ENCODE measurements at regions not wholly inside any gene's neighbourhood (a gene's known extent, or its start where the extent isn't known, plus 50 kb on each side); places are given as distances from the start of the nearest gene placed in this dataset.

DNA sequence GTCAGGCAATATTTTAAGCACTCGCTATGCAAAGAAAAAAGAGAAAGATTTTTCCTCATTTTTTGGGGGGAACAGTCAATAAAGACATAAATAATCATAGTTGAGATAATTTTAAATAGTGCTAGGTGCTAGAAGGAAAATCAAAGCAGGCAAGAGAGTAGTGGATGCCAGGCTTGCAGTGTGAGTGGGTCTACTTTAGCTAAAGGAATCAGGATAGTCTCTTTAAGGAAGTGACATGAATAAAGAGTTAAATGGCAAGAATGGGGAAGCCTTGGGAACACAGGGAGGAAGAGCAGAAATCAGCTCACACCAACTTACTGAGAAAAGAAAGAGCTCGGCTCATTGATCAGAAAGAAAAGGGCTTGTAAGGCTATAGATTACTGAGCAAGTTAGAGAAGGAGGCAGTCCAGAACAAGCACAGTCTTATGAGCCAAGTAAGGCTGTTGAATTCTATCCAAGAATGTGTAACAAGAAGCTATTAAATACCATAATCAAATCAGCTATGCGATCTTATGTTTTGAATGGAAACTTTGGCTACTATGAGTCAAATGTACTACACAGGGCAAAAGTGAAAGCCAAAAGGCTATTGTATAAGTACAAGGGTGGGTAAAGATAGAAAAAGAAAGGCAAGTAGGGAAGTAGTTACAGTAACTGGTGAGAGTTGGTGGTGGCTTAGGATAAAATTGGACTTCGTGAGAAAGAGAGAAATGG lies 833.8 kb upstream of the PIK3C3 start:
- H3K27ac ChIP-seq: no peak overlapping the region
- no peaks in the 10 kb centered on the region for H3K36me3 ChIP-seq
- no peaks in the 10 kb centered on the region for H3K9me3 ChIP-seq
- H3K4me2 ChIP-seq: no peak overlapping the region
- H3K4me1 ChIP-seq: no peaks in the 10 kb centered on the region
- H3K27me3 ChIP-seq: no peaks in the 10 kb centered on the region
- H3K9ac ChIP-seq: no peak overlapping the region
- TF ChIP-seq Cebpa-rat (IDR thresholded peaks at IDR 0.05): no peak
- no peaks in the 10 kb centered on the region for H4K20me1 ChIP-seq
- H3K4me3 ChIP-seq: no peak overlapping the region

DNA sequence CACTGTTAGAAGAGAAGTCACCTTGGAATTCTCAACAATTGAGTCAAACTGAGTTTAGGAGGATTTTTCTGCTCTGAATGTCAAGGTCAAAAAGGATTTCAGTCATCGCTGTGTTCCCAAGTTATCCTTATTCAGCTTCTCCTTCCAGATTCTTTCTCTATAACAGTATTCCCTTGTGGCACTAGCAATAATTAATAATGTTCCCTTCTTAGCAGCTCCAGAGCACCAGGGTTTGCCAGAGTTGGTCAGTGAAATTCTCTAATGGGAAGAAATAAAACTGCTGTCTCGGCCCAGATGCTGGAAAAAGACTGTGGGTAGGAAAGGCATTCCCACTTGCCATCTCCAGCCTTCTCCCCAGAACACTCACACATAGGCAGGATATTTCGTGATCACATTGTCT lies 836.0 kb upstream of the PIK3C3 start:
- Histone ChIP-seq H3K27me3 (no peaks in the 10 kb centered on the region), H3K4me3 (no peak overlapping the region), H4K20me1 (no peaks in the 10 kb centered on the region), H3K9me3 (no peaks in the 10 kb centered on the region), H3K4me1 (no peaks in the 10 kb centered on the region), H3K27ac (no peak overlapping the region), H3K4me2 (no peak overlapping the region), H3K9ac (no peak overlapping the region), H3K36me3 (no peaks in the 10 kb centered on the region)
- no peak for TF ChIP-seq Cebpa-rat (IDR thresholded peaks at IDR 0.05)

- H4K20me1 ChIP-seq: no peaks in the 10 kb centered on the region
These were observed 841.0 kb upstream of the PIK3C3 start for GRCh38 chr18:41113885-41114482.

DNA sequence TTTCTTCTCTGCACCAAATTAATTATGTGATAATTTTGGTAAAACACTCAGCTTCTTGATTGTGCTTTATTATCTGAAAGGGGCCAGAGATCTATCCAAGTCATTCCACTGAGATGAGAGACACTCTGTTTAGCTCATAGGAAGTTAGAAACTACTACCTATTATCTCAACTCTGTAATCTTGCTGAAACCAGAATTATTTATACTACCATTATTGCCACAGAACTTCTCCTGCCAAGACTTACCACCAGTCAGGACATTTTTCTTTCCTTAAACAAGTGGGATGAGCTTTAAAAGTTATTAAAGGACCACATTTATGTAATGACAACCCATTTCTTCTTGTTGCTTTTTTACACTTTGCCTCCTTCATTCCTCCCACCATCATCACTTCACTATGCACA lies 855.6 kb upstream of the PIK3C3 start:
- Histone ChIP-seq H4K20me1 (no peaks in the 10 kb centered on the region), H3K9me3 (no peaks in the 10 kb centered on the region), H3K36me3 (no peaks in the 10 kb centered on the region), H3K9ac (no peak overlapping the region), H3K27ac (no peak overlapping the region), H3K4me2 (no peak overlapping the region), H3K27me3 (no peaks in the 10 kb centered on the region), H3K4me3 (no peak overlapping the region), H3K4me1 (no peaks in the 10 kb centered on the region)
- TF ChIP-seq Cebpa-rat (IDR thresholded peaks at IDR 0.05): no peak

More at GRCh38 chr18:41113885-41114482, 841.0 kb upstream of the PIK3C3 start:
- no peak overlapping the region for H3K9ac ChIP-seq
- no peak overlapping the region for H3K27ac ChIP-seq
- H3K4me2 ChIP-seq: no peak overlapping the region
- no peak for TF ChIP-seq Cebpa-rat (IDR thresholded peaks at IDR 0.05)
- no peaks in the 10 kb centered on the region for H3K9me3 ChIP-seq
- no peaks in the 10 kb centered on the region for H3K27me3 ChIP-seq
- H3K4me1 ChIP-seq: no peaks in the 10 kb centered on the region
- no peaks in the 10 kb centered on the region for H3K36me3 ChIP-seq
- no peak overlapping the region for H3K4me3 ChIP-seq

- no peak overlapping the region for H3K9ac ChIP-seq
- H3K4me3 ChIP-seq: no peak overlapping the region
These were observed 858.5 kb upstream of the PIK3C3 start for GRCh38 chr18:41096504-41096903.

GRCh38 chr18:41077076-41077475 lies 878.0 kb upstream of the PIK3C3 start:
- TF ChIP-seq Cebpa-rat (IDR thresholded peaks at IDR 0.05): no peak
- no peaks in the 10 kb centered on the region for H4K20me1 ChIP-seq
- H3K9me3 ChIP-seq: no peaks in the 10 kb centered on the region
- H3K36me3 ChIP-seq: no peaks in the 10 kb centered on the region
- no peak overlapping the region for H3K9ac ChIP-seq
- H3K27me3 ChIP-seq: no peaks in the 10 kb centered on the region
- no peak overlapping the region for H3K4me2 ChIP-seq
- no peaks in the 10 kb centered on the region for H3K4me1 ChIP-seq
- H3K4me3 ChIP-seq: no peak overlapping the region
- no peak overlapping the region for H3K27ac ChIP-seq

More at GRCh38 chr18:41096504-41096903, 858.5 kb upstream of the PIK3C3 start:
- Histone ChIP-seq H3K27ac (no peak overlapping the region), H3K9me3 (no peaks in the 10 kb centered on the region), H4K20me1 (no peaks in the 10 kb centered on the region), H3K36me3 (no peaks in the 10 kb centered on the region), H3K27me3 (no peaks in the 10 kb centered on the region), H3K4me2 (no peak overlapping the region), H3K4me1 (no peaks in the 10 kb centered on the region)
- no peak for TF ChIP-seq Cebpa-rat (IDR thresholded peaks at IDR 0.05)

DNA sequence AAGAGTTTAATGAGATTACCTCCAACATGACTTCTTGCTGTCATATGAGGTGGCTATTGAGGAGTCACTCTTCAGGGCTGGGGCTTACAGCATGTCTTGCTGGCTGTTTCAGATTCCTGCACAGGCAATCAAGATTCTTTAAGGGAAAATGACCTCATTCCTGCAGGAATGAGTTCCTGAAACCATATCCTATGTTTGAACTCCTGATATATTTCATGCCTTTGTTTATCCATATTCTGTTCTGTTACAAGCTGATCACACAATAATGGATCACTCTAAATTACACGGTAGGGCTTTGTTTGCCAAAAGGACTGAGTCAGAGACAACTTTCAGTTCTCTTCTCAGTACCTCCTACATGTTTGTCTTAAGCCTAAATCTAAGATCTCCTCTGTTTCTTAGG lies 879.8 kb upstream of the PIK3C3 start:
- Histone ChIP-seq H3K4me3 (no peak overlapping the region), H3K9me3 (no peaks in the 10 kb centered on the region), H3K27me3 (no peaks in the 10 kb centered on the region), H3K4me1 (no peaks in the 10 kb centered on the region), H3K36me3 (no peaks in the 10 kb centered on the region), H3K4me2 (no peak overlapping the region), H4K20me1 (no peaks in the 10 kb centered on the region), H3K27ac (no peak overlapping the region), H3K9ac (no peak overlapping the region)
- TF ChIP-seq Cebpa-rat (IDR thresholded peaks at IDR 0.05): no peak

DNA sequence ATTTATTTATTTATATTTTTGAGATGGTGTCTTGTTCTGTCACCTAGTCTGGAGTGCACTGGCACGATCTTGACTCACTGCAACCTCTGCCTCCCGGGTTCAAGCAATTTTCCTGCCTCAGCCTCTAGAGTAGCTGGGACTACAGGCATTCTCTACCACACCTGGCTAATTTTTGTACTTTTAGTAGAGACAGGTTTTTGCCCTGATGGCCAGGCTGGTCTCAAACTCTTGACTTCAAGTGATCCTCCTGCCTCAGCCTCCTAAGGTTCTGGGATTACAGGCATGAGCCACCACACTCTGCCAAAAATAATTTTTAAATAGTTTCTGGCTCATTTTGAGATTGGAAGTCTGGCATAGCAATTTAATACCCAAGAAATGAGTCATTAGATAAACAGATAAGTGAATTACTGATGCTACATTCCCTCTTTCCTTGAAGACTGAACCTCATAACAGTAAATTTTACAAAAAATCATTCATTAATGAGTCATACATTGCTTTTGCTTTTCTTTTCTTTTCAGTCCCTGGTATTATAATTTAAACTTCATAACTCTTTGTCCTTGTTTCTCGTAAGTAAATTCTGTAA lies 881.6 kb upstream of the PIK3C3 start:
- TF ChIP-seq Cebpa-rat (IDR thresholded peaks at IDR 0.05): no peak
- H3K4me2 ChIP-seq: no peak overlapping the region

GRCh38 chr18:41072946-41073345 lies 882.1 kb upstream of the PIK3C3 start:
- no peak overlapping the region for H3K4me2 ChIP-seq
- no peak overlapping the region for H3K4me3 ChIP-seq
- no peaks in the 10 kb centered on the region for H3K4me1 ChIP-seq
- H3K36me3 ChIP-seq: no peaks in the 10 kb centered on the region
- no peak overlapping the region for H3K9ac ChIP-seq
- H4K20me1 ChIP-seq: no peaks in the 10 kb centered on the region
- H3K27me3 ChIP-seq: no peaks in the 10 kb centered on the region
- H3K27ac ChIP-seq: no peak overlapping the region
- no peaks in the 10 kb centered on the region for H3K9me3 ChIP-seq
- no peak for TF ChIP-seq Cebpa-rat (IDR thresholded peaks at IDR 0.05)

More for the DNA sequence above, 881.6 kb upstream of the PIK3C3 start:
- Histone ChIP-seq H3K36me3 (no peaks in the 10 kb centered on the region), H3K27ac (no peak overlapping the region), H3K27me3 (no peaks in the 10 kb centered on the region), H4K20me1 (no peaks in the 10 kb centered on the region), H3K9me3 (no peaks in the 10 kb centered on the region), H3K4me3 (no peak overlapping the region), H3K4me1 (no peaks in the 10 kb centered on the region), H3K9ac (no peak overlapping the region)

DNA sequence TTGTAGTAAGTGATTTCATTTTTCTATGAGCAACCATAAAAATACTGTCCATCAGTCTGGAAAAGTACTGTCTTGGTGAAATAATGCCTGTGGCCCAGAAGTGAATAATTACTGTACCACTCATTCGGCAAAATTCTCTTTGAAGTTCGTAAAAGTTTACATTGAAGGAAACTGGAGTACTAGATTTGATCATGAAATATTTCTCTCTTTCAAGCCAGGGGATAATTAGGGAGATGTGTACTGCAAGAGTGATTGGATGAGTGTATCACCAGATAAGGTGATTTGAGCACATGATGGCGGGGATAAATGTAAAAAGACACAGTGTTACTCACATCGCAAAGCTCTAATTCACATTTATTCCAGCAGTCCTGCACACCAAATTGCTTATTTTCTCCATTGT lies 883.2 kb upstream of the PIK3C3 start:
- Histone ChIP-seq H3K9ac (no peak overlapping the region), H3K4me2 (no peak overlapping the region), H3K27me3 (no peaks in the 10 kb centered on the region), H3K4me1 (no peaks in the 10 kb centered on the region), H3K9me3 (no peaks in the 10 kb centered on the region), H3K27ac (no peak overlapping the region), H3K4me3 (no peak overlapping the region), H4K20me1 (no peaks in the 10 kb centered on the region), H3K36me3 (no peaks in the 10 kb centered on the region)
- TF ChIP-seq Cebpa-rat (IDR thresholded peaks at IDR 0.05): no peak
